ENCODE measurements at regions not wholly inside any gene's neighbourhood (a gene's known extent, or its start where the extent isn't known, plus 50 kb on each side); places are given as distances from the start of the nearest gene placed in this dataset.

DNA sequence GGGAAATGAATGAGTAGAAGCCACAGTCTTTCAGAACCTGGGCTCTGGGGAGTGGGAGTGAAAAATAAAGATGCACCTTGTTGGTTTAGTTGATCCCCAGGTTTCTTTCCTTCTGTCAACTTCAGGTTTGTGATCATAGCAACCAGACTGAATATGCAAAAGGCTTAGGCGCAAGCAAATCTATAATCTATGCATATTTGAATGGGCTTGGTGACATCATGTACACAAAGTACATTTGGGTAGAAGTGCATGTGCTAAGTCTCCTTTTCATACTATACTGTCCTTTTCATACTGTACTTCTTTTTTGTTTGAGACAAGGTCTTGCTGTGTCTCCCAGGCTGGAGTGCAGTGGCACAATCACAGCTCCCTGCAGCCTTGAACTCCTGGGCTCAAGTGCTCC is 132.4 kb upstream of the C2CD4B start:
- no peak overlapping the region for H3K4me3 ChIP-seq (ENCODE audit: control insufficient read depth, low read depth, low read length)
- no peak for DNase-seq (ENCODE audit: low read depth)
- TF ChIP-seq, protein P1, sequence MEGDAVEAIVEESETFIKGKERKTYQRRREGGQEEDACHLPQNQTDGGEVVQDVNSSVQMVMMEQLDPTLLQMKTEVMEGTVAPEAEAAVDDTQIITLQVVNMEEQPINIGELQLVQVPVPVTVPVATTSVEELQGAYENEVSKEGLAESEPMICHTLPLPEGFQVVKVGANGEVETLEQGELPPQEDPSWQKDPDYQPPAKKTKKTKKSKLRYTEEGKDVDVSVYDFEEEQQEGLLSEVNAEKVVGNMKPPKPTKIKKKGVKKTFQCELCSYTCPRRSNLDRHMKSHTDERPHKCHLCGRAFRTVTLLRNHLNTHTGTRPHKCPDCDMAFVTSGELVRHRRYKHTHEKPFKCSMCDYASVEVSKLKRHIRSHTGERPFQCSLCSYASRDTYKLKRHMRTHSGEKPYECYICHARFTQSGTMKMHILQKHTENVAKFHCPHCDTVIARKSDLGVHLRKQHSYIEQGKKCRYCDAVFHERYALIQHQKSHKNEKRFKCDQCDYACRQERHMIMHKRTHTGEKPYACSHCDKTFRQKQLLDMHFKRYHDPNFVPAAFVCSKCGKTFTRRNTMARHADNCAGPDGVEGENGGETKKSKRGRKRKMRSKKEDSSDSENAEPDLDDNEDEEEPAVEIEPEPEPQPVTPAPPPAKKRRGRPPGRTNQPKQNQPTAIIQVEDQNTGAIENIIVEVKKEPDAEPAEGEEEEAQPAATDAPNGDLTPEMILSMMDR (conservative IDR thresholded peaks at IDR 0.05; ENCODE audit: control insufficient read depth, insufficient read depth, low read depth, low read length) = no peak

DNA sequence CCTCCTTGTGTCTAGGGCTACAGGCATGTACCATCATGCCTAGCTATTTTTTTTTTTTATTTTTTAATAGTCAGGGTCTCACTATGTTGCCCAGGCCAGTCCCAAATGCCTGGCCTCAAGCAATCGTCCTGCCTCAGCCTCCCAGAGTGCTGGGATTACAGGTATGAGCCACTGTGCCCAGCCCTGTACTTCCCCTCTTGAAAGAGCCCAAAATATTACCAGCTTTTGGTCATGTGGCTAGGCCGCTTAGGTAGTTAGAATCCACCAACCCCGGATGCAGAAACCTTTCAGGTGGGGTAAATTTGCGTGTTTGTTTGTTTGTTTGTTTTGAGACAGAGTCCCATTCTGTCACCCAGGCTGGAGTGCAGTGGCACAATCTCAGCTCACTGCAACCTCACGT is 132.8 kb upstream of the C2CD4B start:
- H3K4me3 ChIP-seq (ENCODE audit: control insufficient read depth, low read depth, low read length) = no peak overlapping the region
- no peak for DNase-seq (ENCODE audit: low read depth)
- TF ChIP-seq, protein P1 (conservative IDR thresholded peaks at IDR 0.05; ENCODE audit: control insufficient read depth, insufficient read depth, low read depth, low read length) = no peak

DNA sequence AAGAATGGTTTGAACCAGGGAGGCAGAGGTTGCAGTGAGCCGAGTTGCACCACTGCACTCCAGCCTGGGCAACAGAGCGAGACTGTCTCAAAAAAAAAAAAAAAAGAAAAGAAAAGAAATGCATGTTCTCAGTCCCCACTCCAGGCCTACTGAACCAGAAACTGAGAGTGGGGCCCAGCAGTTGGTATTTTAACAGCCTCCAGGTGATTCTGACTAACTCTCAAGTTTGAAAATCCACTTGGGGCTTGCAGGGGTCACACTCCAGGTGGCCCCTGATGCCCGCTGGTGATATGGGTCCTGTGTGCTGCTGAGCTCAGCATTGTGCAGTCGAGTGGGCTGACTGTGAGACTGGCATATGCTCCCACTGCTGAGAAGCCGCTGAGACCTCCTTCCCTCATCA is 133.7 kb upstream of the C2CD4B start:
- TF ChIP-seq, protein P1 (conservative IDR thresholded peaks at IDR 0.05; ENCODE audit: control insufficient read depth, insufficient read depth, low read depth, low read length) = no peak
- H3K4me3 ChIP-seq (ENCODE audit: control insufficient read depth, low read depth, low read length) = no peak overlapping the region
- no peak for DNase-seq (ENCODE audit: low read depth)

GRCh38 chr15:62299541-62299940 is 134.5 kb upstream of the C2CD4B start:
- TF ChIP-seq, protein P1 (conservative IDR thresholded peaks at IDR 0.05; ENCODE audit: control insufficient read depth, insufficient read depth, low read depth, low read length) = no peak
- no peak for DNase-seq (ENCODE audit: low read depth)
- H3K4me3 ChIP-seq (ENCODE audit: control insufficient read depth, low read depth, low read length) = no peak overlapping the region

GRCh38 chr15:62301993-62302675 is 137.0 kb upstream of the C2CD4B start:
- TF ChIP-seq, protein P1 (conservative IDR thresholded peaks at IDR 0.05; ENCODE audit: control insufficient read depth, insufficient read depth, low read depth, low read length) = no peak
- DNase-seq (ENCODE audit: low read depth) = peak; percentile 21
- no peak overlapping the region for H3K4me3 ChIP-seq (ENCODE audit: control insufficient read depth, low read depth, low read length)

- H3K4me3 ChIP-seq (ENCODE audit: control insufficient read depth, low read depth, low read length) = no peak overlapping the region
These were observed 141.9 kb upstream of the C2CD4B start for GRCh38 chr15:62306851-62307504.

More at GRCh38 chr15:62306851-62307504, 141.9 kb upstream of the C2CD4B start:
- TF ChIP-seq, protein P1 (conservative IDR thresholded peaks at IDR 0.05; ENCODE audit: control insufficient read depth, insufficient read depth, low read depth, low read length) = peak; percentile 65
- DNase-seq (ENCODE audit: low read depth) = peak; percentile 83
